DOHH2 (cell line): ENCODE measurements at regions not wholly inside any gene's neighbourhood (a gene's known extent, or its start where the extent isn't known, plus 50 kb on each side); places are given as distances from the start of the nearest gene placed in this dataset.

Experiments used
- EZH2phosphoT487 ChIP-seq: fragments of 200-600 bp; sonication (generic); IDR thresholded peaks from 2 replicates; pipeline ENCODE4 v1.6.1; 2017; ENCODE audit warnings: borderline replicate concordance, mild to moderate bottlenecking, antibody characterized with exemption, low read length, moderate library complexity, mixed read lengths
- TF ChIP-seq, protein P1 (sequence below): fragments of 200-600 bp; sonication (generic); IDR thresholded peaks from one replicate; pipeline ENCODE4 v1.5.1; 2014; ENCODE audit warnings: antibody characterized with exemption, mild to moderate bottlenecking, low read depth, low read length; ENCODE audit not compliant: poor library complexity, severe bottlenecking

DNA sequence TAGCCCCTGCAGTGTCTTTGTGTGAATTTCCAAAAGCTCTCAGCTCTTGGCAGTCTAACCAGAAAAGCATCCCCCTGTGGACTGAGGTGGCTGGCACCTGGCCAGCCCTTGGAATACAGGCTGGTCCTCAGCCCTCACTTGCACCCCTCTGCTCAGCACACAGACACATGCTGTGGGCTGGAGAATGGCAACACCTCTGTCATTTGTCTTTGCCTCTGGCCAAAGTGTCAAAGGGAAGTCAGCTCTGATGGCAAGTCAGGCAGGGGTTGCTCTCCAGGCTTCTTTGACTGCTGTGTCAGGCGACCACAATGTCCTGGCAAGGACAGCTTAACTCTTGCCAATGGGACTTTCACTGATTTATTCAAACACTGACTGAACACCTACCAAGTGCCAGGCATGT, 724.8 kb downstream of the INHBA start:
- TF ChIP-seq, protein P1, sequence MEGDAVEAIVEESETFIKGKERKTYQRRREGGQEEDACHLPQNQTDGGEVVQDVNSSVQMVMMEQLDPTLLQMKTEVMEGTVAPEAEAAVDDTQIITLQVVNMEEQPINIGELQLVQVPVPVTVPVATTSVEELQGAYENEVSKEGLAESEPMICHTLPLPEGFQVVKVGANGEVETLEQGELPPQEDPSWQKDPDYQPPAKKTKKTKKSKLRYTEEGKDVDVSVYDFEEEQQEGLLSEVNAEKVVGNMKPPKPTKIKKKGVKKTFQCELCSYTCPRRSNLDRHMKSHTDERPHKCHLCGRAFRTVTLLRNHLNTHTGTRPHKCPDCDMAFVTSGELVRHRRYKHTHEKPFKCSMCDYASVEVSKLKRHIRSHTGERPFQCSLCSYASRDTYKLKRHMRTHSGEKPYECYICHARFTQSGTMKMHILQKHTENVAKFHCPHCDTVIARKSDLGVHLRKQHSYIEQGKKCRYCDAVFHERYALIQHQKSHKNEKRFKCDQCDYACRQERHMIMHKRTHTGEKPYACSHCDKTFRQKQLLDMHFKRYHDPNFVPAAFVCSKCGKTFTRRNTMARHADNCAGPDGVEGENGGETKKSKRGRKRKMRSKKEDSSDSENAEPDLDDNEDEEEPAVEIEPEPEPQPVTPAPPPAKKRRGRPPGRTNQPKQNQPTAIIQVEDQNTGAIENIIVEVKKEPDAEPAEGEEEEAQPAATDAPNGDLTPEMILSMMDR, result no peak
- no peak for TF ChIP-seq EZH2phosphoT487
